ENCODE measurements at regions not wholly inside any gene's neighbourhood (a gene's known extent, or its start where the extent isn't known, plus 50 kb on each side); places are given as distances from the start of the nearest gene placed in this dataset.

GRCh38 chr7:132022188-132022587 is 465.8 kb upstream of the PODXL start:
- intact Hi-C loops (cut with micrococcal nuclease) = no loop called here
- peaks cover 3% of the 10 kb centered on the region for H3K27me3 Mint-ChIP-seq
- CTCF ChIA-PET = no interaction called here
- H3K36me3 Mint-ChIP-seq (ENCODE audit: low read depth) = no peaks in the 10 kb centered on the region
- H3K27ac Mint-ChIP-seq = no peak overlapping the region
- POLR2A ChIA-PET = no interaction called here
- DNase-seq = no peak
- TF ChIP-seq, protein P1, sequence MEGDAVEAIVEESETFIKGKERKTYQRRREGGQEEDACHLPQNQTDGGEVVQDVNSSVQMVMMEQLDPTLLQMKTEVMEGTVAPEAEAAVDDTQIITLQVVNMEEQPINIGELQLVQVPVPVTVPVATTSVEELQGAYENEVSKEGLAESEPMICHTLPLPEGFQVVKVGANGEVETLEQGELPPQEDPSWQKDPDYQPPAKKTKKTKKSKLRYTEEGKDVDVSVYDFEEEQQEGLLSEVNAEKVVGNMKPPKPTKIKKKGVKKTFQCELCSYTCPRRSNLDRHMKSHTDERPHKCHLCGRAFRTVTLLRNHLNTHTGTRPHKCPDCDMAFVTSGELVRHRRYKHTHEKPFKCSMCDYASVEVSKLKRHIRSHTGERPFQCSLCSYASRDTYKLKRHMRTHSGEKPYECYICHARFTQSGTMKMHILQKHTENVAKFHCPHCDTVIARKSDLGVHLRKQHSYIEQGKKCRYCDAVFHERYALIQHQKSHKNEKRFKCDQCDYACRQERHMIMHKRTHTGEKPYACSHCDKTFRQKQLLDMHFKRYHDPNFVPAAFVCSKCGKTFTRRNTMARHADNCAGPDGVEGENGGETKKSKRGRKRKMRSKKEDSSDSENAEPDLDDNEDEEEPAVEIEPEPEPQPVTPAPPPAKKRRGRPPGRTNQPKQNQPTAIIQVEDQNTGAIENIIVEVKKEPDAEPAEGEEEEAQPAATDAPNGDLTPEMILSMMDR (IDR thresholded peaks at IDR 0.05) = no peak
- ATAC-seq (ENCODE audit: low read depth) = no peak
- no peaks in the 10 kb centered on the region for H3K4me1 Mint-ChIP-seq
- H3K9me3 Mint-ChIP-seq = no peaks in the 10 kb centered on the region
- no peak overlapping the region for H3K4me3 Mint-ChIP-seq

- Mint-ChIP-seq H3K36me3 (ENCODE audit: low read depth) (no peaks in the 10 kb centered on the region), H3K9me3 (peaks cover 7% of the 10 kb centered on the region), H3K4me1 (no peaks in the 10 kb centered on the region), H3K4me3 (no peak overlapping the region), H3K27ac (no peak overlapping the region), H3K27me3 (peaks cover 3% of the 10 kb centered on the region)
- no peak for ATAC-seq (ENCODE audit: low read depth)
- TF ChIP-seq, protein P1 (IDR thresholded peaks at IDR 0.05) = no peak
- DNase-seq = no peak
- CTCF ChIA-PET = no interaction called here
- intact Hi-C loops (cut with micrococcal nuclease) = no loop called here
- POLR2A ChIA-PET = no interaction called here
These were observed 463.3 kb upstream of the PODXL start for GRCh38 chr7:132019703-132020102.

DNA sequence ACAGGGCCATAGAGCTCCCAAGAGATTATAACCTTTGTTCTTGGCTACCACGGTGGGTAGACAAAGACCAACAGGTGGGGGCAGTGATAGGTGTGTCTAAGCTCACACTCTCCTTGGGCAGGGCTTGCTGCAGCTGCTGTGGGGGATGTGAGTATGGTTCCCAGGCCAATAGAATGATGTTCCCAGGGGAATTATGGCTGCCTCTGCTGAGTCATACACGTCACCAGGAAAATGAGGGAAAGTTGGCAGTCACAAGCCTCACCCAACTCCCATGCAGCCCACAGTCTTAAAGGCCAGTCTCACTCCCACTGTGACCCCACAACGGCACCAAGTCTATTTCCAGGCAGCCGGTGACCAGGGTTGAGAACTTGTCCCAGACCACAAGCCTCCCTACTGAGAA is 453.4 kb upstream of the PODXL start:
- intact Hi-C loops (cut with micrococcal nuclease) = no loop called here

DNA sequence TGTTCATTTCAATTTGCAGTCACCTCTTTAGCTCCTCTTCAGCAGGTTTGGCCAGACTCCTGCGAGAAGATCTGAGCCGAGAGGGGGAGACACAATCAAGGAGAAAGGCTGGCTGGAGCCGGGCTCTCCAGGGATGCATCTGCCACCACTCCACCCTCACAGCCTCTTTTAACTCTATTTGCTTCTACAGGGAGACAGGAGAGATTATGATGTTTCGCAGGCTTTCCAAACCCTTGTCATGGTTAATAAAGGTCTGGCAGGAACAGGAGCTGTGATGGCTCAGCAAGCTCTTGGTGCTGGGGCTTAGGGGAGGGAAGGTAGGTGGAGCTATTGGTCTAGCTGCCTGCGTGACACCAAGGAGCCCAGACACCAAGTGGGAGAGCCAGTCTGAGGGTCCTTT is 448.1 kb upstream of the PODXL start:
- TF ChIP-seq, protein P1 (IDR thresholded peaks at IDR 0.05) = no peak
- H3K4me1 Mint-ChIP-seq = no peaks in the 10 kb centered on the region
- no peaks in the 10 kb centered on the region for H3K27me3 Mint-ChIP-seq
- H3K9me3 Mint-ChIP-seq = peaks cover 8% of the 10 kb centered on the region
- intact Hi-C loops (cut with micrococcal nuclease) = no loop called here
- no peaks in the 10 kb centered on the region for H3K36me3 Mint-ChIP-seq (ENCODE audit: low read depth)
- ATAC-seq (ENCODE audit: low read depth) (no peak), DNase-seq (no peak)
- CTCF ChIA-PET = no interaction called here
- no peak overlapping the region for H3K27ac Mint-ChIP-seq
- POLR2A ChIA-PET = no interaction called here
- H3K4me3 Mint-ChIP-seq = no peak overlapping the region

More for the DNA sequence above, 453.4 kb upstream of the PODXL start:
- H3K4me1 Mint-ChIP-seq = no peaks in the 10 kb centered on the region
- no peaks in the 10 kb centered on the region for H3K36me3 Mint-ChIP-seq (ENCODE audit: low read depth)
- DNase-seq (no peak), ATAC-seq (ENCODE audit: low read depth) (no peak)
- no peak overlapping the region for H3K4me3 Mint-ChIP-seq
- peaks cover 19% of the 10 kb centered on the region for H3K9me3 Mint-ChIP-seq
- ChIA-PET POLR2A (no interaction called here), CTCF (no interaction called here)
- H3K27ac Mint-ChIP-seq = no peak overlapping the region
- H3K27me3 Mint-ChIP-seq = no peaks in the 10 kb centered on the region
- TF ChIP-seq, protein P1 (IDR thresholded peaks at IDR 0.05) = no peak

- H3K36me3 Mint-ChIP-seq (ENCODE audit: low read depth) = no peaks in the 10 kb centered on the region
- ChIA-PET CTCF (no interaction called here), POLR2A (no interaction called here)
- H3K4me1 Mint-ChIP-seq = no peaks in the 10 kb centered on the region
- no peak overlapping the region for H3K4me3 Mint-ChIP-seq
- no peaks in the 10 kb centered on the region for H3K27me3 Mint-ChIP-seq
- no peak overlapping the region for H3K27ac Mint-ChIP-seq
- DNase-seq = no peak
- no peaks in the 10 kb centered on the region for H3K9me3 Mint-ChIP-seq
- TF ChIP-seq, protein P1 (IDR thresholded peaks at IDR 0.05) = no peak
- ATAC-seq (ENCODE audit: low read depth) = no peak
- intact Hi-C loops (cut with micrococcal nuclease) = no loop called here
These were observed 446.0 kb upstream of the PODXL start for GRCh38 chr7:132002343-132002968.
